Panc1 (cell line): ENCODE measurements at regions not wholly inside any gene's neighbourhood (a gene's known extent, or its start where the extent isn't known, plus 50 kb on each side); places are given as distances from the start of the nearest gene placed in this dataset.

Source experiments
- CTCF ChIP-seq: fragments of 450-650 bp; IDR thresholded peaks from 2 replicates; pipeline ENCODE4 v1.5.1; 2017; ENCODE audit warnings: mild to moderate bottlenecking
- POLR2AphosphoS5 ChIP-seq: IDR thresholded peaks from 2 replicates; pipeline ENCODE4 v1.6.1; 2012; ENCODE audit warnings: mild to moderate bottlenecking, low read depth, low read length, moderate library complexity
- REST ChIP-seq, 2 experiments: IDR thresholded peaks; 2 replicates each; pipeline ENCODE4 v1.6.1; 2011 to 2012; ENCODE audit warnings: low read depth in 2 of 2, control low read depth in 1 of 2, low read length in 1 of 2, mild to moderate bottlenecking in 1 of 2, moderate library complexity in 1 of 2; ENCODE audit not compliant: insufficient read depth in 1 of 2
- SIN3A ChIP-seq: IDR thresholded peaks from 2 replicates; pipeline ENCODE4 v1.6.1; 2012; ENCODE audit warnings: low read depth, mild to moderate bottlenecking, low read length, moderate library complexity, borderline replicate concordance; ENCODE audit not compliant: insufficient read depth

GRCh38 chr6:126531286-126531685 is 191.4 kb downstream of the CENPW start:
- TF ChIP-seq CTCF, result no peak
- no peak for TF ChIP-seq REST (IDR thresholded peaks at IDR 0.05; ENCODE audit: insufficient read depth in 1 of 2, low read depth in 2 of 2, low read length in 1 of 2)
- no peak for TF ChIP-seq POLR2AphosphoS5
- no peak for TF ChIP-seq SIN3A
